ENCODE measurements at regions not wholly inside any gene's neighbourhood (a gene's known extent, or its start where the extent isn't known, plus 50 kb on each side); places are given as distances from the start of the nearest gene placed in this dataset.

DNA sequence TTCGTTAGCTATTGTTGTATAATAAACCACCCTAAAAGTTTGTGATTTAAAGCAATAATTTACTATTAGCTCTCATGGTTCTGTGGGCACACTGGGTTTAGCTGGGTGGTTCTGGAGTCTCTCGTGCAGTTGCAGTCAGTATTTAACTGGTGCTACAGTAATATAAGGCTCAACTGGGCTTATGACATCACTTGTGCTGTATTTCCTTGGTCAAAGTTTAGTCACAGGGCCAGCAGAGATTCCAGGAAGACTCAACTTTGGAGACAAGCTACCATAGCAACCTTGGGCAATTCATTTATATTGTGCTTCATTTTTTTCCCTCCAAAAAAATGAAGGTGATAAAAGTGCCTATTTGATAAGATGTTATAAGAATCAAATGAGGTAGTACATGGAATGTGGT, 204.2 kb upstream of the GUCY1A2 start:
- TF ChIP-seq, protein P1, sequence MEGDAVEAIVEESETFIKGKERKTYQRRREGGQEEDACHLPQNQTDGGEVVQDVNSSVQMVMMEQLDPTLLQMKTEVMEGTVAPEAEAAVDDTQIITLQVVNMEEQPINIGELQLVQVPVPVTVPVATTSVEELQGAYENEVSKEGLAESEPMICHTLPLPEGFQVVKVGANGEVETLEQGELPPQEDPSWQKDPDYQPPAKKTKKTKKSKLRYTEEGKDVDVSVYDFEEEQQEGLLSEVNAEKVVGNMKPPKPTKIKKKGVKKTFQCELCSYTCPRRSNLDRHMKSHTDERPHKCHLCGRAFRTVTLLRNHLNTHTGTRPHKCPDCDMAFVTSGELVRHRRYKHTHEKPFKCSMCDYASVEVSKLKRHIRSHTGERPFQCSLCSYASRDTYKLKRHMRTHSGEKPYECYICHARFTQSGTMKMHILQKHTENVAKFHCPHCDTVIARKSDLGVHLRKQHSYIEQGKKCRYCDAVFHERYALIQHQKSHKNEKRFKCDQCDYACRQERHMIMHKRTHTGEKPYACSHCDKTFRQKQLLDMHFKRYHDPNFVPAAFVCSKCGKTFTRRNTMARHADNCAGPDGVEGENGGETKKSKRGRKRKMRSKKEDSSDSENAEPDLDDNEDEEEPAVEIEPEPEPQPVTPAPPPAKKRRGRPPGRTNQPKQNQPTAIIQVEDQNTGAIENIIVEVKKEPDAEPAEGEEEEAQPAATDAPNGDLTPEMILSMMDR (IDR thresholded peaks at IDR 0.05; ENCODE audit: low read length) = no peak
- no peak for TF ChIP-seq EZH2 (IDR thresholded peaks at IDR 0.05; ENCODE audit: borderline replicate concordance, low read length)
